ENCODE measurements at regions not wholly inside any gene's neighbourhood (a gene's known extent, or its start where the extent isn't known, plus 50 kb on each side); places are given as distances from the start of the nearest gene placed in this dataset.

DNA sequence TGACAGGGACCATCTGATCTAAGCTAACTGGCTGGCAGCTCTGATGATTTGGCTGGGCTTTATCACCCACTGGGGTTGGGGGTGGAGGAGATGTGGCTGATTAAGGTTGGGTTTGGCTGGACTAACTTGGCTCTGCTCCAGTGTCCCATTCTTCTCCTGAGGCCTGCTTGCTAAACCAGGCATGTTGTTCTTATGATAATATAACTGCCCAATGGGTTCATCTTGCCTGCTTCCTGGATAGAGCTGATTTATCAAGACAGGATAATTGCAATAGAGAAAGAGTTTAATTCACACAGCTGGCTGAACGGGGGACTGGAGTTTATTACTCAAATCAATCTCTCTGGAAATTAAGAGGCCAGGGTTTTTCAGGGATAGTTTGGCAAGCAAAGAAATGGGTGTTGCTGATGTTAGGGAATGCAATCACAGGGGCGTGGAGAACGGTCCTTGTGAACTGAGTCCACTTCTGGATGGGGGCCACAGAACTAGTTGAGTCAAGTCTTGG lies 150.4 kb downstream of the PTH2R start:
- H3K4me3 ChIP-seq (ENCODE audit: low read length), result no peak overlapping the region
- no peaks in the 10 kb centered on the region for H4K20me1 ChIP-seq (ENCODE audit: insufficient read depth)
- H3K27ac ChIP-seq (ENCODE audit: low read length), result no peak overlapping the region
- TF ChIP-seq EZH2 (IDR thresholded peaks at IDR 0.05; ENCODE audit: borderline replicate concordance, insufficient read depth, low read length, poor library complexity, severe bottlenecking) (no peak), SMC3 (conservative IDR thresholded peaks at IDR 0.05; ENCODE audit: poor library complexity) (no peak), EP300 (conservative IDR thresholded peaks at IDR 0.05; ENCODE audit: poor library complexity, severe bottlenecking) (no peak), CTCF (IDR thresholded peaks at IDR 0.05; ENCODE audit: poor library complexity, severe bottlenecking) (no peak), POLR2AphosphoS5 (IDR thresholded peaks at IDR 0.05) (no peak), TAF1 (IDR thresholded peaks at IDR 0.05; ENCODE audit: low read depth) (no peak), REST (IDR thresholded peaks at IDR 0.05; ENCODE audit: borderline replicate concordance) (no peak), RAD21 (conservative IDR thresholded peaks at IDR 0.05) (no peak), MXI1 (conservative IDR thresholded peaks at IDR 0.05; ENCODE audit: poor library complexity, severe bottlenecking) (no peak)
- H3K9me2 ChIP-seq (ENCODE audit: insufficient read depth, low read length), result no peaks in the 10 kb centered on the region
- no peaks in the 10 kb centered on the region for H3K9me3 ChIP-seq (ENCODE audit: low read length)
- H3K36me3 ChIP-seq (ENCODE audit: insufficient read depth, low read length), result no peaks in the 10 kb centered on the region
- no peaks in the 10 kb centered on the region for H3K27me3 ChIP-seq (ENCODE audit: insufficient read depth, low read depth, low read length)
- no peak overlapping the region for H3K4me2 ChIP-seq (ENCODE audit: low read length)
- no peak overlapping the region for H2AFZ ChIP-seq (ENCODE audit: low read depth, low read length)
- H3K9ac ChIP-seq (ENCODE audit: low read length), result no peak overlapping the region
- H3F3A ChIP-seq (ENCODE audit: insufficient read depth, low read length, poor library complexity, severe bottlenecking), result no peaks in the 10 kb centered on the region
- H3K79me2 ChIP-seq (replicated peaks; ENCODE audit: insufficient read depth, low read length), result no peaks in the 10 kb centered on the region

DNA sequence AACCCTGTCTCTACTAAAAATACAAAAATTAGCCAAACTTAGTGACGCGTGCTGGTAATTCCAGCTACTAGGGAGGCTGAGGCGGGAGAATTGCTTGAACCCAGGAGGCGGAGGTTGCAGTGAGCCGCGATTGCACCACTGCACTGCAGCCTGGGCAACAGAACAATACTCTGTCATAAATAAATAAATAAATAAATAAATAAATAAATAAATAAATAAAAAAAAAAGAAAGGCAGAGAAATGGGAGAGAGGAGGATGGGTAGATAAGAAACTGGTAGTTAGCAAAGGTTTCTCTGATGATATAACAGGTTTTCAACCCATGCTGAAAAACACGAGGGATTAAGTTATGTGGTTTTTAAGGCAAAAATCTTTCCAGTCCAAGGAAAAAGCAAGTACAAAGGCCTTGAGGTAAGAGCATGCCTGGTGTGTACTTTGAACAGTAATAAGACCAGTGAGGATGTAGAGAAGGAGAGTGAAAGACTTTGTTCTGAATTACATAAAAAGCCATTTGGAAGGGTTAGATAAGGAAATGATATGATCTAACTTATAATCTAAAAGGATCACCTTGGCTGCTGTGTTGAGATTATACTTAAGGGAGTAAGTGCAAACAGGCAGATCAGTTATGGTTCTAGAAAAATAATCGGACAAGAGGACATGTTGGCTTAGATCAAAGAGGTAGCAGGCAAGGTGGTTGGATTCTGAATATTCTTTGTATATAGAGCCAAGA lies 159.3 kb downstream of the PTH2R start:
- H3K9me3 ChIP-seq (ENCODE audit: low read length), result peaks cover 2% of the 10 kb centered on the region
- no peak overlapping the region for H2AFZ ChIP-seq (ENCODE audit: low read depth, low read length)
- H3K9me2 ChIP-seq (ENCODE audit: insufficient read depth, low read length), result no peaks in the 10 kb centered on the region
- TF ChIP-seq EP300 (conservative IDR thresholded peaks at IDR 0.05; ENCODE audit: poor library complexity, severe bottlenecking), result no peak
- no peak for TF ChIP-seq MXI1 (conservative IDR thresholded peaks at IDR 0.05; ENCODE audit: poor library complexity, severe bottlenecking)
- no peak for TF ChIP-seq TAF1 (IDR thresholded peaks at IDR 0.05; ENCODE audit: low read depth)
- no peak for TF ChIP-seq POLR2AphosphoS5 (IDR thresholded peaks at IDR 0.05)
- TF ChIP-seq EZH2 (IDR thresholded peaks at IDR 0.05; ENCODE audit: borderline replicate concordance, insufficient read depth, low read length, poor library complexity, severe bottlenecking), result no peak
- no peaks in the 10 kb centered on the region for H3K36me3 ChIP-seq (ENCODE audit: insufficient read depth, low read length)
- H3K4me3 ChIP-seq (ENCODE audit: low read length), result no peak overlapping the region
- no peaks in the 10 kb centered on the region for H3K79me2 ChIP-seq (replicated peaks; ENCODE audit: insufficient read depth, low read length)
- no peaks in the 10 kb centered on the region for H4K20me1 ChIP-seq (ENCODE audit: insufficient read depth)
- H3K27ac ChIP-seq (ENCODE audit: low read length), result no peak overlapping the region
- no peak overlapping the region for H3K9ac ChIP-seq (ENCODE audit: low read length)
- no peaks in the 10 kb centered on the region for H3F3A ChIP-seq (ENCODE audit: insufficient read depth, low read length, poor library complexity, severe bottlenecking)
- no peaks in the 10 kb centered on the region for H3K27me3 ChIP-seq (ENCODE audit: insufficient read depth, low read depth, low read length)
- H3K4me2 ChIP-seq (ENCODE audit: low read length), result no peak overlapping the region
